A549 (cell line): ENCODE measurements at regions not wholly inside any gene's neighbourhood (a gene's known extent, or its start where the extent isn't known, plus 50 kb on each side); places are given as distances from the start of the nearest gene placed in this dataset.

Source experiments
- ATAC-seq, 2 experiments: fragments of 200-7000 bp in 1 of 2; fragments of >200 bp in 1 of 2; cut with Nextera tagmentation in 1 of 2; cut with Tn5 transposase in 1 of 2; 3 replicates each; pipeline versions ENCODE4 v1.8.0 to v1.9.1; 2018 to 2020; ENCODE audit warnings: mild to moderate bottlenecking in 1 of 2, moderate library complexity in 1 of 2
- CTCF ChIA-PET: fragments of 300-600 bp; sonication (Branson Sonifier 250); formaldehyde crosslinking; extraction: SDS; loops from one replicate; lab custom pipeline; 2021; ENCODE audit warnings: antibody characterized with exemption, inconsistent platforms; lab: Yijun Ruan, JAX
- POLR2A ChIA-PET: fragments of 350-600 bp; formaldehyde crosslinking; extraction: SDS; loops from one replicate; lab custom pipeline; 2021; ENCODE audit warnings: antibody characterized with exemption, inconsistent platforms; lab: Yijun Ruan, JAX
- DNase-seq, 2 experiments: peaks; one replicate each; pipeline versions ENCODE4 v3.0.0 to v3.0.0-alpha.2; 2011 to 2016; ENCODE audit warnings: low read depth in 1 of 2, low spot score in 1 of 2
- FAIRE-seq: peaks from 2 replicates; lab custom pipeline; 2011; peaks lifted over from hg19 to GRCh38; lab: Jason Lieb, UNC
- H3K27ac ChIP-seq, 2 experiments: fragments of >200 bp; sonication (Bioruptor Twin); formaldehyde crosslinking; 3 replicates each; pipeline ENCODE4 v1.5.1; 2016 to 2017
- H3K4me1 ChIP-seq: fragments of >200 bp; sonication (Bioruptor Twin); formaldehyde crosslinking; 3 replicates; pipeline ENCODE4 v1.6.1; 2016
- H3K4me2 ChIP-seq: fragments of >200 bp; sonication (Bioruptor Twin); formaldehyde crosslinking; 3 replicates; pipeline ENCODE4 v1.6.1; 2016
- H3K4me3 ChIP-seq: fragments of >200 bp; sonication (Bioruptor Twin); formaldehyde crosslinking; 3 replicates; pipeline ENCODE4 v1.5.1; 2016
- H3K9me3 ChIP-seq: fragments of >200 bp; sonication (Bioruptor Twin); formaldehyde crosslinking; 3 replicates; pipeline ENCODE4 v1.6.1; 2016
- BHLHE40 ChIP-seq: IDR thresholded peaks from 2 replicates; pipeline ENCODE4 v1.6.1; 2012; ENCODE audit warnings: low read depth, low read length, inconsistent platforms
- CEBPB ChIP-seq, 2 experiments: fragments of >200 bp in 1 of 2; sonication (Bioruptor Twin) in 1 of 2; formaldehyde crosslinking in 1 of 2; IDR thresholded peaks; 2 replicates each; pipeline ENCODE4 v1.6.1; 2012 to 2016
- CHD2 ChIP-seq: fragments of 150-350 bp; IDR thresholded peaks from 2 replicates; pipeline ENCODE4 v1.6.1; 2014; ENCODE audit warnings: low read length; ENCODE audit not compliant: partially characterized antibody
- ESRRA ChIP-seq: fragments of 150-350 bp; IDR thresholded peaks from 2 replicates; pipeline ENCODE4 v1.6.1; 2014; ENCODE audit warnings: mild to moderate bottlenecking, low read length, borderline replicate concordance
- FOSL2 ChIP-seq, 2 experiments: fragments of 450-650 bp in 1 of 2; fragments of >200 bp in 1 of 2; sonication (Bioruptor Twin) in 1 of 2; formaldehyde crosslinking; IDR thresholded peaks; 2 replicates each; pipeline versions ENCODE4 v1.5.0 to v1.6.1; 2016 to 2020; ENCODE audit warnings: mild to moderate bottlenecking in 1 of 2, moderate library complexity in 1 of 2
- FOXS1 ChIP-seq: fragments of 250-450 bp; sonication (Bioruptor Pico); IDR thresholded peaks from 2 replicates; pipeline ENCODE4 v1.5.0; 2020; ENCODE audit warnings: mild to moderate bottlenecking, moderate library complexity
- KDM1A ChIP-seq: fragments of 200-600 bp; sonication (generic); IDR thresholded peaks from 2 replicates; pipeline ENCODE4 v1.6.1; 2016; ENCODE audit warnings: low read depth, mild to moderate bottlenecking
- KDM5A ChIP-seq: fragments of 200-600 bp; sonication (generic); IDR thresholded peaks from 2 replicates; pipeline ENCODE4 v1.6.1; 2016; ENCODE audit warnings: antibody characterized with exemption, mild to moderate bottlenecking
- MAFK ChIP-seq: fragments of 450-650 bp; IDR thresholded peaks from 2 replicates; pipeline ENCODE4 v1.6.1; 2014; ENCODE audit not compliant: partially characterized antibody
- NPAS2 ChIP-seq: fragments of 250-450 bp; sonication (Bioruptor Pico); IDR thresholded peaks from 2 replicates; pipeline ENCODE4 v1.8.0; 2022; ENCODE audit warnings: mild to moderate bottlenecking, moderate library complexity, borderline replicate concordance
- PHF8 ChIP-seq: fragments of 200-600 bp; sonication (generic); IDR thresholded peaks from 2 replicates; pipeline ENCODE4 v1.6.1; 2016; ENCODE audit warnings: low read depth, mild to moderate bottlenecking, antibody characterized with exemption, moderate library complexity, borderline replicate concordance
- POLR2AphosphoS2 ChIP-seq: conservative IDR thresholded peaks from 2 replicates; pipeline ENCODE4 v1.6.1; 2012; ENCODE audit warnings: low read length, improper control_type of control experiment, inconsistent platforms
- RNF2 ChIP-seq: fragments of 200-600 bp; sonication (generic); IDR thresholded peaks from 2 replicates; pipeline ENCODE4 v1.6.1; 2016; ENCODE audit warnings: low read depth, mild to moderate bottlenecking, antibody characterized with exemption, moderate library complexity, borderline replicate concordance
- TFCP2L1 ChIP-seq: fragments of 250-450 bp; sonication (Bioruptor Pico); IDR thresholded peaks from 2 replicates; pipeline ENCODE4 v1.5.0; 2021; ENCODE audit warnings: mild to moderate bottlenecking
- ZC3H11A ChIP-seq: fragments of 450-650 bp; IDR thresholded peaks from 2 replicates; pipeline ENCODE4 v1.6.1; 2014; ENCODE audit warnings: antibody characterized with exemption, mild to moderate bottlenecking
- ZFP36 ChIP-seq: fragments of 450-650 bp; IDR thresholded peaks from 2 replicates; pipeline ENCODE4 v1.6.1; 2014; ENCODE audit warnings: borderline replicate concordance; ENCODE audit not compliant: partially characterized antibody
- ZNF302 ChIP-seq: fragments of 250-450 bp; sonication (Bioruptor Pico); IDR thresholded peaks from 2 replicates; pipeline ENCODE4 v1.9.0; 2021; ENCODE audit warnings: inconsistent platforms, mild to moderate bottlenecking, moderate library complexity
- ZSCAN20 ChIP-seq: fragments of 250-450 bp; sonication (Bioruptor Pico); IDR thresholded peaks from 2 replicates; pipeline ENCODE4 v1.8.0; 2022; ENCODE audit warnings: mild to moderate bottlenecking, moderate library complexity
- WGBS: methylation state at CpG from one replicate; pipeline ENCODE4 v1.1.6; 2017; ENCODE audit errors: missing lambda C conversion rate; 5-methylcytosine and 5-hydroxymethylcytosine counted together
- TF ChIP-seq, protein P1 (sequence below): fragments of 200-600 bp; sonication (generic); IDR thresholded peaks from 2 replicates; pipeline ENCODE4 v1.6.1; 2016; ENCODE audit warnings: antibody characterized with exemption, mild to moderate bottlenecking, moderate library complexity
- TF ChIP-seq, protein P2 (sequence below): IDR thresholded peaks from 2 replicates; pipeline ENCODE4 v1.6.1; 2012
- TF ChIP-seq, protein P3 (sequence below): fragments of >200 bp; sonication (Bioruptor Twin); formaldehyde crosslinking; IDR thresholded peaks from 2 replicates; pipeline ENCODE4 v1.6.1; 2016
- TF ChIP-seq, protein P4 (sequence below): IDR thresholded peaks from 2 replicates; pipeline ENCODE4 v1.6.1; 2012; ENCODE audit warnings: low read depth, borderline replicate concordance

DNA sequence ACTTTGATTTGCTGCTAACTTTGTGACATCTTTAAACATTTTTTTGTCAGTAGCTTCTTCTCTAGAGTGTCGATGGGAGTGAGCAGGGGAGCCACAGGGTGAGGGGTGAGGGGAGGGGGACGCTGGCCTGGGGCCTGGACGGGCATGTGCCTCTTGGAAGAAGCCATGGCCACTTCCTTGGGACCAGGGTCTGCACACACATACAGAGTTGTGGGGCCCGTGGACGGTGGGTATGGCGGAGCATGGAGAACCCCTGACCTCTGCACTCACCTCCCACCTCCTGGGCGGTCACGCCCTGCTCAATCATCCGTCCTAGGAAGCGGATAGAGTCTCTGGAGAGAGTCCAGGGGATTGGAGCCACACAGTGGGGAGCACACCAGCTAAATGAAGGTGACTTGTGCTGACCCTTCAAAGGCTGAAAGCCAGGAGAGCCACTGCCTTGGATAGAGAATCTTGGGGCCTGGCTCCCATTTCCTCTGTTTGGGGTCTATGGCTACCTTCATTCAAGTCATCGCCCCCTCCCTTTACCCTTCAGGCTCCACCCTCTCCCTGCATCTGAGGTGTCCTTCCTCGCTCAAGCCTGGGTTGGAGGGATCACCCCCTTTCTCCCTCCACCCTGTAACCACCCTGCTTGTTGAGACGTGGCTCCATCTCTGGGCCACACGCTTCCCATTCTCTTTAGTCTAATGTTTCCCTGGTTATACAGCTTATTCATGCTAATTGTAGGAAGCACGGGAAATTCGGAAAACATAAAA lies 63.9 kb upstream of the HAAO start (continued):
- TF ChIP-seq, protein P1, sequence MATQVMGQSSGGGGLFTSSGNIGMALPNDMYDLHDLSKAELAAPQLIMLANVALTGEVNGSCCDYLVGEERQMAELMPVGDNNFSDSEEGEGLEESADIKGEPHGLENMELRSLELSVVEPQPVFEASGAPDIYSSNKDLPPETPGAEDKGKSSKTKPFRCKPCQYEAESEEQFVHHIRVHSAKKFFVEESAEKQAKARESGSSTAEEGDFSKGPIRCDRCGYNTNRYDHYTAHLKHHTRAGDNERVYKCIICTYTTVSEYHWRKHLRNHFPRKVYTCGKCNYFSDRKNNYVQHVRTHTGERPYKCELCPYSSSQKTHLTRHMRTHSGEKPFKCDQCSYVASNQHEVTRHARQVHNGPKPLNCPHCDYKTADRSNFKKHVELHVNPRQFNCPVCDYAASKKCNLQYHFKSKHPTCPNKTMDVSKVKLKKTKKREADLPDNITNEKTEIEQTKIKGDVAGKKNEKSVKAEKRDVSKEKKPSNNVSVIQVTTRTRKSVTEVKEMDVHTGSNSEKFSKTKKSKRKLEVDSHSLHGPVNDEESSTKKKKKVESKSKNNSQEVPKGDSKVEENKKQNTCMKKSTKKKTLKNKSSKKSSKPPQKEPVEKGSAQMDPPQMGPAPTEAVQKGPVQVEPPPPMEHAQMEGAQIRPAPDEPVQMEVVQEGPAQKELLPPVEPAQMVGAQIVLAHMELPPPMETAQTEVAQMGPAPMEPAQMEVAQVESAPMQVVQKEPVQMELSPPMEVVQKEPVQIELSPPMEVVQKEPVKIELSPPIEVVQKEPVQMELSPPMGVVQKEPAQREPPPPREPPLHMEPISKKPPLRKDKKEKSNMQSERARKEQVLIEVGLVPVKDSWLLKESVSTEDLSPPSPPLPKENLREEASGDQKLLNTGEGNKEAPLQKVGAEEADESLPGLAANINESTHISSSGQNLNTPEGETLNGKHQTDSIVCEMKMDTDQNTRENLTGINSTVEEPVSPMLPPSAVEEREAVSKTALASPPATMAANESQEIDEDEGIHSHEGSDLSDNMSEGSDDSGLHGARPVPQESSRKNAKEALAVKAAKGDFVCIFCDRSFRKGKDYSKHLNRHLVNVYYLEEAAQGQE, result no peak
- TF ChIP-seq FOSL2 (IDR thresholded peaks at IDR 0.05) (no peak), FOSL2 (CRISPR knock-in tag; IDR thresholded peaks at IDR 0.05) (no peak), ZSCAN20 (CRISPR knock-in tag) (no peak), PHF8 (no peak)
- TF ChIP-seq, protein P2, sequence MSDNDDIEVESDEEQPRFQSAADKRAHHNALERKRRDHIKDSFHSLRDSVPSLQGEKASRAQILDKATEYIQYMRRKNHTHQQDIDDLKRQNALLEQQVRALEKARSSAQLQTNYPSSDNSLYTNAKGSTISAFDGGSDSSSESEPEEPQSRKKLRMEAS, result no peak

DNA sequence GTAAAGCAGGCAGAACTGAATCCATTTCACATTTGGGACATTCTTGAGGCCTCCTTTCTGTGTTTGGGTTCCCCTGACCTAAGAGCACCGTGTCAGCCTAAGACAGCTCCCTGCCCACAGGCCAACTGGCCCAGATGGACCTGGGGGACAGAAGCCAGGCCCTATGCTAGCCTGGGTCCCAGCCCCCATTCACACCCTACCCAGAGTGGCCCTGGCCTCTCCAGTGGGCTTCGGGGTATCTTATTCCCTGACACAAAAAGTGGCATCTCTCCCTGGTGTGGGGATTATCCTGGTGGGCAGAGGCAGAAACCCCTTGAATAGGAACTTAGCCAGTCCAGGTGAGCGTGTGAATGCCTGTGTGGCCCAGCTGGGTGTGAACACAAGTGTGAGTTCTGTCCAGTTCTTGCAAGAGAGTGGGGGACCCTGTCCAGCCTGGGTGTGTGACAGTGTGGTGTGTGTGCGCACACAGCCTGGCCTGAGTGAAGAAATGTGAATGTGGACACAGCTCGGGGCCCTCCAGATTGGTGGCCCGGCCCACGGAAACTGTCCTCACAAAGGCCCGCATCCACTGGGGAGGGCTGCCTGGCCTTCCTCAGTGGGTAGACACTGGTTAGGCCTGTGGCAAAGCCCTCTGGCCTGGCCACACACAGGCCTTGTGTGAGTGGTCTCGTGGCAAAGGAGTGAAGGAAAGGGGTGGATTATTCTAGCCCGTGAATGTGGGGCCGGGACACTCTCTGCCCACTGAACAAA lies 63.0 kb upstream of the HAAO start:
- Histone ChIP-seq H3K4me2 (no peak overlapping the region), H3K9me3 (peaks cover 6% of the 10 kb centered on the region; the same call in 1 of the 3 replicates), H3K4me1 (no peaks in the 10 kb centered on the region), H3K4me3 (no peak overlapping the region), H3K27ac (no peak overlapping the region)
- ChIA-PET POLR2A (no interaction called here), CTCF (interaction anchor here (0.9 to 7.3 kb wide), 8 partner anchors 8 to 722 kb away, joined by 3 to 42 read pairs (median 4); no protein-coding TSS in a partner anchor)
- WGBS, result 57% methylated on average over 11 of the region's 11 CpGs
- FAIRE-seq (no peak), DNase-seq (no peak), ATAC-seq (no peak)
- no peak for TF ChIP-seq ZFP36
- no peak for TF ChIP-seq ZC3H11A
- TF ChIP-seq RNF2, result no peak
- TF ChIP-seq BHLHE40, result no peak
- TF ChIP-seq MAFK, result no peak
- TF ChIP-seq NPAS2 (CRISPR knock-in tag), result no peak
- no peak for TF ChIP-seq CHD2
- TF ChIP-seq, protein P3, sequence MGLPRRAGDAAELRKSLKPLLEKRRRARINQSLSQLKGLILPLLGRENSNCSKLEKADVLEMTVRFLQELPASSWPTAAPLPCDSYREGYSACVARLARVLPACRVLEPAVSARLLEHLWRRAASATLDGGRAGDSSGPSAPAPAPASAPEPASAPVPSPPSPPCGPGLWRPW, result no peak
- no peak for TF ChIP-seq CEBPB (IDR thresholded peaks at IDR 0.05)
- TF ChIP-seq POLR2AphosphoS2, result no peak

DNA sequence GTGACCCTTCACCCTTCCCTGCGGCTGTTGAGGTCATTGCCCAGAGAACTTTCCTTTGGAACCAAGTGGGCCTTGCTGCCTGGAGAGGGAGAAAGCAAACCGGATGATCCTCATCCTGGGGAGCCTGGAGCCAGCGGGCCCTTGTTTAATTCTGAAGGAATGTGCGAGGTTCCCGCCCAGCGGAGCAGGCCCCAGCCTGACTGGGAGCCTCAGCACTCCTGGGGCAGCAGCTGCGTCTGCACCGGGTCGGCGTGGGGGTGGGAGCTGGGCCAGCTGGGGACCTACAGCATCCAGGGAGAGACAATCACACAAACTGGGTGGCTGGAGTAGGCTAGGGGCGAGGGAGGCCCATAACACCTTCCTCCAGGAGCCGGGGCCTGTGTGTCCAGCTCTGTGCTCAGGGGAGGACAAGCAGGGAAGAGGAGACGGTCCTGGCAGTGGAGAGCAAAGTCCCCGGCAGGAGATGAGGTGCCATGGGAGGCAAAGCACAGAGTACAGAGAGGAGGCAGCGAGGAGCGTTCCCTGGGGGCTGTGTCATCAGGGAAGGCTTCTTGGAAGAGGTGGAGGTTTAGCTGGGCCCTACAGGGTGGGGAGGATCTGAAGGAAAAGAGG lies 61.9 kb upstream of the HAAO start:
- Histone ChIP-seq H3K9me3 (peaks cover 6% of the 10 kb centered on the region; the same call in 1 of the 3 replicates), H3K4me2 (no peak overlapping the region), H3K4me1 (no peaks in the 10 kb centered on the region), H3K4me3 (no peak overlapping the region), H3K27ac (no peak overlapping the region)
- DNase-seq (no peak), ATAC-seq (no peak), FAIRE-seq (no peak)
- ChIA-PET POLR2A (interaction anchor here (0.6 kb wide), 1 partner anchor 44 kb away, joined by 3 read pairs; no protein-coding TSS in a partner anchor), CTCF (interaction anchor here (0.9 to 7.3 kb wide), 4 partner anchors 26 to 722 kb away, joined by 3 to 42 read pairs (median 4); no protein-coding TSS in a partner anchor)
- 76% methylated on average over 14 of the region's 16 CpGs for WGBS
- no peak for TF ChIP-seq KDM1A
- TF ChIP-seq TFCP2L1, result no peak
- no peak for TF ChIP-seq FOXS1 (CRISPR knock-in tag)
- TF ChIP-seq ZFP36, result no peak
- no peak for TF ChIP-seq ZNF302 (CRISPR knock-in tag)
- TF ChIP-seq, protein P4, sequence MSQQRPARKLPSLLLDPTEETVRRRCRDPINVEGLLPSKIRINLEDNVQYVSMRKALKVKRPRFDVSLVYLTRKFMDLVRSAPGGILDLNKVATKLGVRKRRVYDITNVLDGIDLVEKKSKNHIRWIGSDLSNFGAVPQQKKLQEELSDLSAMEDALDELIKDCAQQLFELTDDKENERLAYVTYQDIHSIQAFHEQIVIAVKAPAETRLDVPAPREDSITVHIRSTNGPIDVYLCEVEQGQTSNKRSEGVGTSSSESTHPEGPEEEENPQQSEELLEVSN, result no peak
- no peak for TF ChIP-seq ESRRA
- no peak for TF ChIP-seq RNF2
- no peak for TF ChIP-seq KDM5A
- no peak for TF ChIP-seq ZSCAN20 (CRISPR knock-in tag)
- TF ChIP-seq, protein P1, result no peak
